Smooth muscle cell (in vitro differentiated cells): ENCODE measurements at regions not wholly inside any gene's neighbourhood (a gene's known extent, or its start where the extent isn't known, plus 50 kb on each side); places are given as distances from the start of the nearest gene placed in this dataset.

Experiments
- DNase-seq: peaks from one replicate; lab custom pipeline; 2025; ENCODE audit not compliant: unreplicated experiment; lab: John Stamatoyannopoulos, UW
- H2AFZ ChIP-seq: fragments of 200-600 bp; sonication (generic); 2 replicates; pipeline ENCODE4 v1.6.0; 2016; ENCODE audit warnings: antibody characterized with exemption, low read depth, mild to moderate bottlenecking
- H3F3A ChIP-seq: fragments of 200-600 bp; sonication (generic); 2 replicates; pipeline ENCODE4 v1.6.0; 2017; ENCODE audit warnings: antibody characterized with exemption, low read depth
- H3K27ac ChIP-seq: fragments of 200-600 bp; sonication (generic); 2 replicates; pipeline ENCODE4 v1.5.1; 2016; ENCODE audit warnings: low read depth, mild to moderate bottlenecking
- H3K27me3 ChIP-seq: fragments of 200-600 bp; sonication (generic); 2 replicates; pipeline ENCODE4 v1.6.1; 2016; ENCODE audit warnings: low read depth, mild to moderate bottlenecking
- H3K36me3 ChIP-seq: fragments of 200-600 bp; sonication (generic); 2 replicates; pipeline ENCODE4 v1.5.1; 2016; ENCODE audit warnings: low read depth
- H3K4me1 ChIP-seq: fragments of 200-600 bp; sonication (generic); 2 replicates; pipeline ENCODE4 v1.5.1; 2016; ENCODE audit warnings: low read depth
- H3K4me2 ChIP-seq: fragments of 200-600 bp; sonication (generic); 2 replicates; pipeline ENCODE4 v1.6.0; 2016; ENCODE audit warnings: mild to moderate bottlenecking
- H3K4me3 ChIP-seq: fragments of 200-600 bp; sonication (generic); 2 replicates; pipeline ENCODE4 v1.5.1; 2016; ENCODE audit warnings: mild to moderate bottlenecking
- H3K79me2 ChIP-seq: fragments of 200-600 bp; sonication (generic); 2 replicates; pipeline ENCODE4 v1.6.0; 2016; ENCODE audit warnings: low read depth, mild to moderate bottlenecking
- H3K9ac ChIP-seq: fragments of 200-600 bp; sonication (generic); 2 replicates; pipeline ENCODE4 v1.6.0; 2016; ENCODE audit warnings: low read depth
- H3K9me3 ChIP-seq: fragments of 200-600 bp; sonication (generic); replicated peaks from 2 replicates; pipeline ENCODE4 v1.5.1; 2016; ENCODE audit warnings: low read depth
- H4K20me1 ChIP-seq: fragments of 200-600 bp; sonication (generic); 2 replicates; pipeline ENCODE4 v1.6.0; 2016; ENCODE audit warnings: low read depth
- WGBS: methylation state at CpG from one replicate; pipeline ENCODE4 v1.1.7; 2016; ENCODE audit warnings: low lambda C conversion rate; 5-methylcytosine and 5-hydroxymethylcytosine counted together
- TF ChIP-seq, protein P1 (sequence below): fragments of 200-600 bp; sonication (generic); IDR thresholded peaks from 2 replicates; pipeline ENCODE4 v1.5.1; 2017; ENCODE audit warnings: borderline replicate concordance, mild to moderate bottlenecking, antibody characterized with exemption; ENCODE audit not compliant: insufficient read depth, poor library complexity, severe bottlenecking

DNA sequence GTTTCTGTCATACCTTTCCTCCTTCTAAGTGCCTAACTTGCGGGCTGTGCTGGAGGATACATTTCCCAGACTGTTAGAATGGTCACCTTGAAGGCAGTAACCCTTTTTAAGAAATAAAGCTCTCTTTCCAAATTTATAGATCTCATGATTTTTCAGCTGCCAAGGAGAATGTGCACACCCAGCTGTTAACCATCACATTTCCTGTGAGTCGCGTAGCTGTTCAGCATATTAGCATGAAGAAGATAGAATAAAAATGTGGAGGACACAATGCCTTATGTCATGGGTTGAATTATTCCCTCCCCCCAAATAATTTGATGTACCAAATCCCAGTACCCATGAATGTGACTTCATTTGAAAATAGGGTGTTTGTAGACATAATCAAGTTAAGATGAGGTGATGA is 729.4 kb downstream of the MTRR start:
- Histone ChIP-seq H3K36me3 (no peaks in the 10 kb centered on the region), H4K20me1 (no peaks in the 10 kb centered on the region), H3K9me3 (no peaks in the 10 kb centered on the region), H3K27me3 (no peaks in the 10 kb centered on the region), H3K9ac (no peak overlapping the region), H3F3A (no peaks in the 10 kb centered on the region), H3K79me2 (no peaks in the 10 kb centered on the region), H2AFZ (no peak overlapping the region), H3K4me1 (no peaks in the 10 kb centered on the region), H3K27ac (no peak overlapping the region), H3K4me2 (no peak overlapping the region), H3K4me3 (no peak overlapping the region)
- TF ChIP-seq, protein P1, sequence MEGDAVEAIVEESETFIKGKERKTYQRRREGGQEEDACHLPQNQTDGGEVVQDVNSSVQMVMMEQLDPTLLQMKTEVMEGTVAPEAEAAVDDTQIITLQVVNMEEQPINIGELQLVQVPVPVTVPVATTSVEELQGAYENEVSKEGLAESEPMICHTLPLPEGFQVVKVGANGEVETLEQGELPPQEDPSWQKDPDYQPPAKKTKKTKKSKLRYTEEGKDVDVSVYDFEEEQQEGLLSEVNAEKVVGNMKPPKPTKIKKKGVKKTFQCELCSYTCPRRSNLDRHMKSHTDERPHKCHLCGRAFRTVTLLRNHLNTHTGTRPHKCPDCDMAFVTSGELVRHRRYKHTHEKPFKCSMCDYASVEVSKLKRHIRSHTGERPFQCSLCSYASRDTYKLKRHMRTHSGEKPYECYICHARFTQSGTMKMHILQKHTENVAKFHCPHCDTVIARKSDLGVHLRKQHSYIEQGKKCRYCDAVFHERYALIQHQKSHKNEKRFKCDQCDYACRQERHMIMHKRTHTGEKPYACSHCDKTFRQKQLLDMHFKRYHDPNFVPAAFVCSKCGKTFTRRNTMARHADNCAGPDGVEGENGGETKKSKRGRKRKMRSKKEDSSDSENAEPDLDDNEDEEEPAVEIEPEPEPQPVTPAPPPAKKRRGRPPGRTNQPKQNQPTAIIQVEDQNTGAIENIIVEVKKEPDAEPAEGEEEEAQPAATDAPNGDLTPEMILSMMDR = no peak
- DNase-seq = no peak
- WGBS = 92% methylated on average over 3 of the region's 3 CpGs

- Histone ChIP-seq H4K20me1 (no peaks in the 10 kb centered on the region), H3K27ac (no peak overlapping the region), H3F3A (no peaks in the 10 kb centered on the region), H3K9ac (no peak overlapping the region), H3K79me2 (no peaks in the 10 kb centered on the region), H3K4me2 (no peak overlapping the region), H3K36me3 (no peaks in the 10 kb centered on the region), H2AFZ (no peak overlapping the region), H3K9me3 (no peaks in the 10 kb centered on the region), H3K27me3 (no peaks in the 10 kb centered on the region), H3K4me1 (no peaks in the 10 kb centered on the region), H3K4me3 (no peak overlapping the region)
- DNase-seq = no peak
- WGBS = 95% methylated on average over 2 of the region's 2 CpGs
- TF ChIP-seq, protein P1 = no peak
These were observed 730.0 kb downstream of the MTRR start for GRCh38 chr5:8598996-8599395.

GRCh38 chr5:8600843-8601242 is 731.9 kb downstream of the MTRR start:
- H3K4me3 ChIP-seq = no peak overlapping the region
- no peaks in the 10 kb centered on the region for H3K79me2 ChIP-seq
- no peak overlapping the region for H3K9ac ChIP-seq
- no peaks in the 10 kb centered on the region for H3F3A ChIP-seq
- H3K27me3 ChIP-seq = no peaks in the 10 kb centered on the region
- TF ChIP-seq, protein P1 = no peak
- DNase-seq = no peak
- no peak overlapping the region for H3K27ac ChIP-seq
- no peaks in the 10 kb centered on the region for H4K20me1 ChIP-seq
- H2AFZ ChIP-seq = no peak overlapping the region
- H3K4me1 ChIP-seq = no peaks in the 10 kb centered on the region
- no peak overlapping the region for H3K4me2 ChIP-seq
- no peaks in the 10 kb centered on the region for H3K9me3 ChIP-seq
- H3K36me3 ChIP-seq = no peaks in the 10 kb centered on the region

DNA sequence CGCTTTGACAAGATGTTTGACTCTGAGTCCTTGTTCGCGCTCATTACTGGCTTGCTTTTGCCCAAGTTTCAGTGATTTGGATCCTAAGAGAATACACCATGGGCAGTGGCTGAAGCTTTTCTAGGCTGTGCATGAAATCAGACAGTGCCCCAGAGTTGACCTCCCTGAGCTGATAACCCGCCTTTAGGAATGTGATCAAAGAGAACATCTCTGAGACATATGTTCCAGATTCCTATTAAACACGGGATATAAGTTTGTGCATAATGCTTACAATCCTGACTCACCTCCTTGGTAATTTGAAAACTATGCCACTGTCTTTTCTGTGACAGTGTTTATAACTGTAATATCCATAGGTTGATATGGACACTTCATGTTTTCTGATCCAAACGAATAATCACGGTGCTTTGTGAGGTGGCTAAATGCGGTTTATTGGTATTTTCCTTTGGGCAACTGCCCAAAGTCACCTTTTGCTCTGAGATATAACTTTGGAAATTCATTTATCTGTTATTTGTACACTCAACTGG is 732.9 kb downstream of the MTRR start:
- H3K27ac ChIP-seq = no peak overlapping the region
- no peak overlapping the region for H3K4me3 ChIP-seq
- no peak overlapping the region for H3K9ac ChIP-seq
- H3K4me1 ChIP-seq = no peaks in the 10 kb centered on the region
- DNase-seq = no peak
- 92% methylated on average over 8 of the region's 8 CpGs for WGBS
- H3K79me2 ChIP-seq = no peaks in the 10 kb centered on the region
- H3K4me2 ChIP-seq = no peak overlapping the region
- H2AFZ ChIP-seq = no peak overlapping the region
- H3K27me3 ChIP-seq = no peaks in the 10 kb centered on the region
- TF ChIP-seq, protein P1 = no peak
- H3F3A ChIP-seq = no peaks in the 10 kb centered on the region
- no peaks in the 10 kb centered on the region for H4K20me1 ChIP-seq
- H3K9me3 ChIP-seq = no peaks in the 10 kb centered on the region
- no peaks in the 10 kb centered on the region for H3K36me3 ChIP-seq
